IMR-90 (cell line): ENCODE measurements at regions not wholly inside any gene's neighbourhood (a gene's known extent, or its start where the extent isn't known, plus 50 kb on each side); places are given as distances from the start of the nearest gene placed in this dataset.

Source experiments
- ATAC-seq: fragments of 200-7000 bp; cut with Tn5 transposase; 2 replicates; pipeline ENCODE4 v1.9.1; 2020; ENCODE audit warnings: low read depth, mild to moderate bottlenecking, moderate library complexity
- BruUV-seq: library from RNA; stranded (reverse); fragments of 400-500 nt; replicated peaks from 2 replicates; lab custom pipeline; 2021; lab: Mats Ljungman, UMichigan
- CTCF ChIA-PET: fragments of 300-600 bp; formaldehyde crosslinking; extraction: SDS; loops from one replicate; lab custom pipeline; 2021; ENCODE audit warnings: antibody characterized with exemption; lab: Yijun Ruan, JAX
- POLR2A ChIA-PET: fragments of 300-600 bp; sonication (Branson Sonifier 250); formaldehyde crosslinking; loops from one replicate; lab custom pipeline; 2022; ENCODE audit warnings: antibody characterized with exemption; ENCODE audit not compliant: unreplicated experiment; lab: Charles Lee
- DNase-seq: peaks from one replicate; pipeline ENCODE4 v3.0.0; 2013
- H2AFZ ChIP-seq: replicated peaks from 2 replicates; pipeline ENCODE3; 2013; ENCODE audit warnings: low read length, mild to moderate bottlenecking; ENCODE audit not compliant: poor library complexity
- H2AK5ac ChIP-seq: 2 replicates; pipeline ENCODE4 v1.6.1; 2013; ENCODE audit warnings: low read depth, low read length, inconsistent platforms
- H2AK9ac ChIP-seq: replicated peaks from 2 replicates; pipeline ENCODE3; 2013; ENCODE audit warnings: mild to moderate bottlenecking, low read depth, low read length, moderate library complexity; ENCODE audit not compliant: poor library complexity
- H2BK120ac ChIP-seq: 2 replicates; pipeline ENCODE4 v1.6.1; 2013; ENCODE audit warnings: low read depth, low read length, inconsistent platforms
- H2BK15ac ChIP-seq: 3 replicates; pipeline ENCODE4 v1.6.1; 2013; ENCODE audit warnings: low read depth, low read length, inconsistent platforms
- H2BK20ac ChIP-seq: 2 replicates; pipeline ENCODE4 v1.6.1; 2013; ENCODE audit warnings: low read depth, mild to moderate bottlenecking, inconsistent platforms, low read length, moderate library complexity
- H2BK5ac ChIP-seq: 2 replicates; pipeline ENCODE4 v1.6.1; 2013; ENCODE audit warnings: mild to moderate bottlenecking, low read depth, low read length, inconsistent platforms; ENCODE audit not compliant: poor library complexity, severe bottlenecking
- H3K14ac ChIP-seq: replicated peaks from 2 replicates; pipeline ENCODE4 v1.6.1; 2013; ENCODE audit warnings: low read depth, low read length, inconsistent platforms
- H3K18ac ChIP-seq: 2 replicates; pipeline ENCODE4 v1.6.1; 2013; ENCODE audit warnings: low read depth, low read length, control low read depth
- H3K23ac ChIP-seq: 2 replicates; pipeline ENCODE4 v1.6.1; 2013; ENCODE audit warnings: low read depth, low read length, inconsistent platforms
- H3K27ac ChIP-seq: 2 replicates; pipeline ENCODE4 v1.5.1; 2013; ENCODE audit warnings: mild to moderate bottlenecking, control low read depth, low read length; ENCODE audit not compliant: insufficient read depth
- H3K27me3 ChIP-seq: 2 replicates; pipeline ENCODE4 v1.6.1; 2013; ENCODE audit warnings: low read length; ENCODE audit not compliant: control insufficient read depth, insufficient read depth
- H3K36me3 ChIP-seq: 2 replicates; pipeline ENCODE4 v1.6.1; 2013; ENCODE audit warnings: low read length, mixed read lengths; ENCODE audit not compliant: control insufficient read depth, insufficient read depth
- H3K4ac ChIP-seq: 2 replicates; pipeline ENCODE4 v1.6.1; 2013; ENCODE audit warnings: low read depth, low read length, inconsistent platforms
- H3K4me1 ChIP-seq: 2 replicates; pipeline ENCODE4 v1.6.1; 2013; ENCODE audit warnings: low read length, mixed read lengths; ENCODE audit not compliant: control insufficient read depth, insufficient read depth
- H3K4me2 ChIP-seq: 2 replicates; pipeline ENCODE4 v1.6.1; 2013; ENCODE audit warnings: low read depth, mild to moderate bottlenecking, control low read depth, low read length, moderate library complexity
- H3K4me3 ChIP-seq: 2 replicates; pipeline ENCODE4 v1.5.1; 2013; ENCODE audit warnings: low read depth, mild to moderate bottlenecking, control low read depth, low read length, moderate library complexity; ENCODE audit not compliant: insufficient read depth
- H3K56ac ChIP-seq: 2 replicates; pipeline ENCODE4 v1.6.1; 2013; ENCODE audit warnings: low read length, inconsistent platforms; ENCODE audit not compliant: insufficient read depth; ENCODE audit errors: extremely low read depth
- H3K79me1 ChIP-seq, 2 experiments: 2 replicates each; pipeline ENCODE4 v1.6.1; 2013; ENCODE audit warnings: low read length in 2 of 2, inconsistent platforms in 1 of 2, low read depth in 1 of 2
- H3K9ac ChIP-seq: 2 replicates; pipeline ENCODE4 v1.6.1; 2013; ENCODE audit warnings: low read depth, low read length, control low read depth
- H3K9me1 ChIP-seq: 2 replicates; pipeline ENCODE4 v1.6.1; 2013; ENCODE audit warnings: low read length, inconsistent platforms; ENCODE audit not compliant: insufficient read depth
- H3K9me3 ChIP-seq: 2 replicates; pipeline ENCODE4 v1.6.1; 2013; ENCODE audit warnings: low read length; ENCODE audit not compliant: control insufficient read depth, insufficient read depth
- H4K20me1 ChIP-seq: 2 replicates; pipeline ENCODE4 v1.6.1; 2013; ENCODE audit warnings: low read length, inconsistent platforms; ENCODE audit not compliant: insufficient read depth
- H4K5ac ChIP-seq: 2 replicates; pipeline ENCODE4 v1.6.1; 2013; ENCODE audit warnings: mild to moderate bottlenecking, low read depth, low read length, control low read depth
- H4K8ac ChIP-seq, 2 experiments: 2 replicates each; pipeline ENCODE4 v1.6.1; 2013; ENCODE audit warnings: low read depth in 2 of 2, low read length in 2 of 2, control low read depth in 1 of 2, inconsistent platforms in 1 of 2
- H4K91ac ChIP-seq: 2 replicates; pipeline ENCODE4 v1.6.1; 2013; ENCODE audit warnings: low read depth, low read length, inconsistent platforms; ENCODE audit not compliant: insufficient read depth
- BHLHE40 ChIP-seq: fragments of 150-350 bp; IDR thresholded peaks from 2 replicates; pipeline ENCODE4 v1.6.1; 2016; ENCODE audit warnings: mild to moderate bottlenecking, low read depth, low read length
- CEBPB ChIP-seq: IDR thresholded peaks from 2 replicates; pipeline ENCODE4 v1.6.1; 2012; ENCODE audit warnings: low read depth, low read length, improper control_type of control experiment
- CHD1 ChIP-seq: IDR thresholded peaks from 2 replicates; pipeline ENCODE4 v1.6.1; 2012; ENCODE audit warnings: low read depth, low read length, improper control_type of control experiment
- CTCF ChIP-seq: conservative IDR thresholded peaks from 2 replicates; pipeline ENCODE4 v1.5.1; 2012; ENCODE audit warnings: mild to moderate bottlenecking, low read depth, low read length, improper control_type of control experiment
- ELK1 ChIP-seq: fragments of 150-350 bp; IDR thresholded peaks from 2 replicates; pipeline ENCODE4 v1.6.1; 2016; ENCODE audit warnings: low read depth, mild to moderate bottlenecking, low read length, moderate library complexity, borderline replicate concordance
- FOS ChIP-seq: fragments of 150-350 bp; IDR thresholded peaks from 2 replicates; pipeline ENCODE4 v1.6.1; 2016; ENCODE audit warnings: low read depth, low read length
- MAZ ChIP-seq: IDR thresholded peaks from 2 replicates; pipeline ENCODE4 v1.6.1; 2012; ENCODE audit warnings: low read depth, mild to moderate bottlenecking, low read length, improper control_type of control experiment, moderate library complexity, borderline replicate concordance
- MXI1 ChIP-seq: IDR thresholded peaks from 2 replicates; pipeline ENCODE4 v1.6.1; 2012; ENCODE audit warnings: low read depth, mild to moderate bottlenecking, low read length, moderate library complexity, borderline replicate concordance
- NFE2L2 ChIP-seq: fragments of 150-350 bp; IDR thresholded peaks from 2 replicates; pipeline ENCODE4 v1.6.1; 2016; ENCODE audit warnings: low read depth, mild to moderate bottlenecking, low read length
- POLR2A ChIP-seq: IDR thresholded peaks from 2 replicates; pipeline ENCODE4 v1.6.1; 2012; ENCODE audit warnings: mild to moderate bottlenecking, low read depth, low read length
- RAD21 ChIP-seq: IDR thresholded peaks from 2 replicates; pipeline ENCODE4 v1.6.1; 2012; ENCODE audit warnings: low read length, improper control_type of control experiment
- RCOR1 ChIP-seq: IDR thresholded peaks from 2 replicates; pipeline ENCODE4 v1.6.1; 2012; ENCODE audit warnings: mild to moderate bottlenecking, low read length, improper control_type of control experiment; ENCODE audit not compliant: insufficient replicate concordance
- RFX5 ChIP-seq: IDR thresholded peaks from 2 replicates; pipeline ENCODE4 v1.8.0; 2012; ENCODE audit warnings: low read depth, mild to moderate bottlenecking, low read length, moderate library complexity
- SMC3 ChIP-seq: fragments of 150-350 bp; IDR thresholded peaks from 2 replicates; pipeline ENCODE4 v1.6.1; 2016; ENCODE audit warnings: low read depth, mild to moderate bottlenecking, antibody characterized with exemption, low read length, moderate library complexity
- USF2 ChIP-seq: fragments of 150-350 bp; IDR thresholded peaks from 2 replicates; pipeline ENCODE4 v1.6.1; 2017; ENCODE audit warnings: mild to moderate bottlenecking, antibody characterized with exemption, low read length, low read depth
- WGBS, 2 experiments: methylation state at CpG; one replicate each; pipeline versions ENCODE4 v1.1.5 to v1.1.7; 2013; ENCODE audit warnings: missing lambda C conversion rate in 2 of 2; ENCODE audit not compliant: insufficient read length in 1 of 2; ENCODE audit errors: extremely low coverage in 2 of 2; 5-methylcytosine and 5-hydroxymethylcytosine counted together
- dilution Hi-C: fragments of 300-500 bp; cut with HindIII; formaldehyde crosslinking; loops from one replicate; pipeline ENCODE4 v1.14.3; 2018; ENCODE audit warnings: low sequenced_read_pairs; ENCODE audit not compliant: unreplicated experiment
- in situ Hi-C: fragments of 300-500 bp; cut with MboI; formaldehyde crosslinking; loops from 3 replicates; pipeline ENCODE4 v1.14.3; 2019; ENCODE audit warnings: low sequenced_read_pairs, inconsistent platforms, mixed read lengths
- intact Hi-C: fragments of 100-400 bp; cut with micrococcal nuclease; formaldehyde crosslinking; loops from 2 replicates; pipeline ENCODE4 v1.10.0; 2022

- ChIA-PET POLR2A (no interaction called here), CTCF (no interaction called here)
- in situ Hi-C loops, result no loop called here
- Histone ChIP-seq H3K56ac (no peak overlapping the region), H3K4me2 (no peak overlapping the region), H3K27ac (no peak overlapping the region), H2BK120ac (no peak overlapping the region), H2AFZ (no peak overlapping the region), H4K8ac (no peak overlapping the region), H4K5ac (no peak overlapping the region), H3K27me3 (no peaks in the 10 kb centered on the region), H3K4me3 (no peak overlapping the region), H3K79me1 (no peaks in the 10 kb centered on the region), H2AK9ac (no peak overlapping the region), H3K36me3 (no peaks in the 10 kb centered on the region), H4K20me1 (no peaks in the 10 kb centered on the region), H3K9me3 (peaks cover 14% of the 10 kb centered on the region), H2BK5ac (no peak overlapping the region), H3K23ac (no peak overlapping the region), H2BK20ac (no peak overlapping the region), H3K9me1 (no peaks in the 10 kb centered on the region), H2AK5ac (no peak overlapping the region), H3K14ac (no peak overlapping the region), H3K9ac (no peak overlapping the region), H4K91ac (no peak overlapping the region), H3K18ac (no peak overlapping the region), H3K4ac (no peak overlapping the region), H2BK15ac (no peak overlapping the region), H3K4me1 (no peaks in the 10 kb centered on the region)
- no peak for DNase-seq
- dilution Hi-C loops, result no loop called here
- no peak for TF ChIP-seq ELK1
- no peak for TF ChIP-seq RFX5
- no peak for TF ChIP-seq MXI1
- TF ChIP-seq CHD1, result no peak
- no peak for TF ChIP-seq BHLHE40
- TF ChIP-seq NFE2L2, result no peak
- TF ChIP-seq MAZ, result no peak
- no peak for TF ChIP-seq RCOR1
- no peak for TF ChIP-seq POLR2A
- no peak for TF ChIP-seq CEBPB
- TF ChIP-seq CTCF, result no peak
- TF ChIP-seq RAD21, result no peak
- no peak for TF ChIP-seq FOS
- no peak for TF ChIP-seq SMC3
- no peak for TF ChIP-seq USF2
- intact Hi-C loops, result no loop called here
- no peak for ATAC-seq
- 0% methylated on average over 1 of the region's 2 CpGs; no CpG with 5 or more reads in 1 of the 2 experiments for WGBS, 2 experiments
- no TSS peak for BruUV-seq
These were observed 409.4 kb downstream of the HAPSTR1 start for GRCh38 chr16:9500872-9501271.
